Neuron (in vitro differentiated cells): ENCODE measurements at regions not wholly inside any gene's neighbourhood (a gene's known extent, or its start where the extent isn't known, plus 50 kb on each side); places are given as distances from the start of the nearest gene placed in this dataset.

Source experiments
- H2AFZ ChIP-seq: one replicate; pipeline ENCODE4 v1.6.1; 2013; ENCODE audit warnings: low read depth, mild to moderate bottlenecking, inconsistent platforms, low read length, moderate library complexity
- H3K27me3 ChIP-seq: one replicate; pipeline ENCODE4 v1.6.1; 2013; ENCODE audit warnings: low read length; ENCODE audit not compliant: insufficient read depth
- H3K36me3 ChIP-seq: one replicate; pipeline ENCODE4 v1.6.1; 2013; ENCODE audit warnings: low read length; ENCODE audit not compliant: insufficient read depth
- H3K4me1 ChIP-seq: one replicate; pipeline ENCODE4 v1.6.1; 2013; ENCODE audit warnings: low read length; ENCODE audit not compliant: insufficient read depth
- H3K4me3 ChIP-seq: 2 replicates; pipeline ENCODE4 v1.5.1; 2013; ENCODE audit warnings: mild to moderate bottlenecking, low read length, moderate library complexity
- H3K9me3 ChIP-seq: one replicate; pipeline ENCODE4 v1.6.1; 2013; ENCODE audit warnings: low read length

GRCh38 chr5:4817767-4818166 is 322.4 kb upstream of the ADAMTS16 start:
- H3K4me3 ChIP-seq: no peak overlapping the region
- no peak overlapping the region for H2AFZ ChIP-seq
- no peaks in the 10 kb centered on the region for H3K27me3 ChIP-seq
- H3K9me3 ChIP-seq: no peaks in the 10 kb centered on the region
- no peaks in the 10 kb centered on the region for H3K36me3 ChIP-seq
- no peaks in the 10 kb centered on the region for H3K4me1 ChIP-seq

GRCh38 chr5:4831325-4831724 is 308.8 kb upstream of the ADAMTS16 start:
- Histone ChIP-seq H3K4me1 (no peaks in the 10 kb centered on the region), H2AFZ (no peak overlapping the region), H3K27me3 (no peaks in the 10 kb centered on the region), H3K9me3 (no peaks in the 10 kb centered on the region), H3K4me3 (no peak overlapping the region), H3K36me3 (no peaks in the 10 kb centered on the region)

GRCh38 chr5:4832471-4832870 is 307.7 kb upstream of the ADAMTS16 start:
- H3K36me3 ChIP-seq: no peaks in the 10 kb centered on the region

GRCh38 chr5:4833104-4833738 is 306.9 kb upstream of the ADAMTS16 start:
- Histone ChIP-seq H3K4me3 (no peak overlapping the region), H3K9me3 (no peaks in the 10 kb centered on the region), H3K27me3 (no peaks in the 10 kb centered on the region), H3K4me1 (no peaks in the 10 kb centered on the region), H2AFZ (no peak overlapping the region), H3K36me3 (no peaks in the 10 kb centered on the region)

More at GRCh38 chr5:4832471-4832870, 307.7 kb upstream of the ADAMTS16 start:
- H2AFZ ChIP-seq: no peak overlapping the region
- H3K9me3 ChIP-seq: no peaks in the 10 kb centered on the region
- no peaks in the 10 kb centered on the region for H3K4me1 ChIP-seq
- H3K27me3 ChIP-seq: no peaks in the 10 kb centered on the region
- no peak overlapping the region for H3K4me3 ChIP-seq

GRCh38 chr5:4837489-4838058 is 302.6 kb upstream of the ADAMTS16 start:
- Histone ChIP-seq H3K27me3 (no peaks in the 10 kb centered on the region), H3K36me3 (no peaks in the 10 kb centered on the region), H2AFZ (no peak overlapping the region)

DNA sequence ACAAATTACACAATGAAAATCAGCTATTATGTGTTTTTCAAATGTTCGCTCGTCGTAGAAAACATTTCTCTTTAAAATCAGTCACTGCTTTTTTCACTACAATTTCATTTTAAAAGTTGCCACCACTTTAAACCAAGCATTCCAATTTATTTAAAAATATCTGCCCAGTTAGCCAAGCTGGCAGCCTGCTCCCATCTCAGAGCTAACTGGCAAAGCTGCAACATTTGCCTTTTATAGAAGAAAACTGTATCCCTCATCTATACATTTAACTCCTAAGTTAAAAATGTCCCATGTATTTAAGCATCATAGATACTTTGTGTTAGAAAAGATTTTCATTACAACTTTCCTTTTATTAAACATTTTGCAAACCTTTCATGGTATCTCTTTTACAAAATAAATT is 294.9 kb upstream of the ADAMTS16 start:
- Histone ChIP-seq H3K4me3 (no peak overlapping the region), H3K4me1 (no peaks in the 10 kb centered on the region), H3K36me3 (no peaks in the 10 kb centered on the region), H2AFZ (no peak overlapping the region), H3K27me3 (no peaks in the 10 kb centered on the region), H3K9me3 (no peaks in the 10 kb centered on the region)

More at GRCh38 chr5:4837489-4838058, 302.6 kb upstream of the ADAMTS16 start:
- Histone ChIP-seq H3K4me1 (no peaks in the 10 kb centered on the region), H3K4me3 (no peak overlapping the region), H3K9me3 (no peaks in the 10 kb centered on the region)

- Histone ChIP-seq H3K4me1 (no peaks in the 10 kb centered on the region), H3K9me3 (no peaks in the 10 kb centered on the region), H3K27me3 (no peaks in the 10 kb centered on the region), H3K36me3 (no peaks in the 10 kb centered on the region), H2AFZ (no peak overlapping the region), H3K4me3 (no peak overlapping the region)
Observed at GRCh38 chr5:4847766-4848165, 292.4 kb upstream of the ADAMTS16 start.

DNA sequence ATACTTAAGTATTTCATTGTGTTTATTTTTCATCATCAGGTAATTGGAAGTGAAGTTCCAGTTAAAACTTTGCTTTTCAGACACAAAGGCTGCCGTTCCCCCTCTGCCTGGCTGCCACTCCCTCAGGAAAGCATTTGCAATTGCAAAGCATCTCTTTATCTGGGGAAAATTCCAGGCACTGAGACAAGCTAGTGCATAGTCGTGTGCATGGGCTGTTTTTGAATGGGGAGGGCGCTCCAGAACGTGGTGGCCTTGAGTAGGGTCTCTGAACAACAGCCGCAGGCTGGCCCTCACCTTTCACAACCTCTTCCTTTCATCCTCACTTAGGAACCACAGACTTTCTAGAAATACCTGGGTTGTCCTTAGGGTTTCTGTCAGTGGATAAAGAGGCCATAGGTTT is 285.1 kb upstream of the ADAMTS16 start:
- Histone ChIP-seq H2AFZ (no peak overlapping the region), H3K4me1 (no peaks in the 10 kb centered on the region), H3K36me3 (no peaks in the 10 kb centered on the region), H3K4me3 (no peak overlapping the region), H3K27me3 (no peaks in the 10 kb centered on the region), H3K9me3 (no peaks in the 10 kb centered on the region)

GRCh38 chr5:4855880-4856279 is 284.2 kb upstream of the ADAMTS16 start:
- no peaks in the 10 kb centered on the region for H3K36me3 ChIP-seq
- H3K9me3 ChIP-seq: no peaks in the 10 kb centered on the region
- H3K4me3 ChIP-seq: no peak overlapping the region
- no peak overlapping the region for H2AFZ ChIP-seq
- no peaks in the 10 kb centered on the region for H3K27me3 ChIP-seq
- H3K4me1 ChIP-seq: no peaks in the 10 kb centered on the region

- Histone ChIP-seq H3K4me1 (no peaks in the 10 kb centered on the region), H3K9me3 (no peaks in the 10 kb centered on the region), H3K36me3 (no peaks in the 10 kb centered on the region), H3K27me3 (no peaks in the 10 kb centered on the region), H2AFZ (no peak overlapping the region), H3K4me3 (no peak overlapping the region)
Observed at GRCh38 chr5:4857761-4858160, 282.4 kb upstream of the ADAMTS16 start.

DNA sequence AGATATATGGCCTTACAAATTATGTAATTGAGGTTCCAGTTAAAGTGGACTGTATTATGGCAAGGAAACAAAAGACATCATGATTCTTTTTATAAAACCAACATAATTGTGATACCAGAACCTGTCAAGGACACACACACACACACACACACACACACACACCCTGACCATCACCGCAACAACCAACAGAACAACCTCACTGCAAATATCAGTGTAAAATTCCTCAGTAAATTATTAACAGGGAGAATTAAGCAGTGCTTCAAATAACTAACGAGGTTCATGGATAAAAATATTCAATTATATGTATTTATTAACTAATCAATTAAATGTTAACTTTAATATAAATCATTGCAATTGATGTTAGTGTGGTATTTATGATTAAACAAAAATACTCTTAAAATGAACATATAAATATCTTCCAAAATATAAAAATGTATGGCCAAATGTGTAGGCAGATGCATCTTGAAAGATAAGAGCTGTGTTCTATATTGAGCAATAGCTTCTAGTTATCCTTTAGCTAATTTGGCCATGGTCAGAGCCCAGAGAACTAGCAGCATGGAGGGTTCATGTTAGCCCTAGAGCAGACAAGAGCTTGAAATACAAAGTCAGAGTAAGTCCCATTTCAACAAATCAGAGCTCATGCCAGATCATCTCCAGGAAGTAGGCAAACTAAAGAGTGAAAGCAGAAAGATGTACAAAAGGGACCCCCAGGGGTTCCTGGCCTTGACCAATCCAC is 280.5 kb upstream of the ADAMTS16 start:
- H3K9me3 ChIP-seq: no peaks in the 10 kb centered on the region
- no peaks in the 10 kb centered on the region for H3K36me3 ChIP-seq
- no peak overlapping the region for H2AFZ ChIP-seq
- no peaks in the 10 kb centered on the region for H3K4me1 ChIP-seq
- no peak overlapping the region for H3K4me3 ChIP-seq
- H3K27me3 ChIP-seq: no peaks in the 10 kb centered on the region

DNA sequence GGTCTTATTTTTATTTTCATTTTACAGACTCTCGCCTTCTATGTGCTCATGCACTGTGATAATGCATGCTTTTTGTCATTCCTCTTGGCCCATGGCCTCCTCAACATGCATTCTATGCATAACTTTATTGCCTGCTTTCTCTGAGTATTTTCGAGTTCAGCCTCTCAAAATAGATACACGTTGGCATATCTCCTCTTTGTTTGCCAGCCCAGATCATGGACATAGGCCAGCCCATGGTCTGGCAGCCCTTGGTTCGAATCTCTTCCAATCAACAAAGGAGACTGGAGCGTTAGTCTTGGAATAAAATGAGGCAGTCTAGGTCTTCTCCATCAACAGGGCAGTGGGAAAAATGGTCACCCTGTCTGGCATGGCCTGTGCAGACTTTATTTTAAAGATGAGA is 279.5 kb upstream of the ADAMTS16 start:
- no peaks in the 10 kb centered on the region for H3K27me3 ChIP-seq
- H2AFZ ChIP-seq: no peak overlapping the region
- no peaks in the 10 kb centered on the region for H3K9me3 ChIP-seq
- H3K4me1 ChIP-seq: no peaks in the 10 kb centered on the region
- H3K36me3 ChIP-seq: no peaks in the 10 kb centered on the region
- no peak overlapping the region for H3K4me3 ChIP-seq

- Histone ChIP-seq H3K9me3 (no peaks in the 10 kb centered on the region), H2AFZ (no peak overlapping the region), H3K27me3 (no peaks in the 10 kb centered on the region), H3K4me3 (no peak overlapping the region), H3K4me1 (no peaks in the 10 kb centered on the region), H3K36me3 (no peaks in the 10 kb centered on the region)
Observed at GRCh38 chr5:4862500-4862899, 277.6 kb upstream of the ADAMTS16 start.
